Endothelial cell of umbilical vein (primary cell): ENCODE measurements at regions not wholly inside any gene's neighbourhood (a gene's known extent, or its start where the extent isn't known, plus 50 kb on each side); places are given as distances from the start of the nearest gene placed in this dataset.

ENCODE experiments used
- CTCF ChIP-seq, 2 donors: IDR thresholded peaks; 1 replicate in 1 of 2; 2 replicates in 1 of 2; pipeline ENCODE4 v1.5.1; 2011; ENCODE audit warnings: low read length in 2 of 2, mild to moderate bottlenecking in 2 of 2, moderate library complexity in 2 of 2, control low read depth in 1 of 2, inconsistent platforms in 1 of 2, low read depth in 1 of 2; ENCODE audit not compliant: insufficient read depth in 1 of 2; ENCODE audit errors: extremely low read depth in 1 of 2
- EZH2 ChIP-seq: IDR thresholded peaks from 2 replicates; pipeline ENCODE4 v1.6.1; 2012; ENCODE audit warnings: borderline replicate concordance, low read depth, mild to moderate bottlenecking, moderate library complexity, low read length, inconsistent platforms; ENCODE audit not compliant: severe bottlenecking
- FOS ChIP-seq: IDR thresholded peaks from 2 replicates; pipeline ENCODE4 v1.6.1; 2011; ENCODE audit warnings: mild to moderate bottlenecking, low read length, moderate library complexity, borderline replicate concordance; ENCODE audit not compliant: insufficient read depth
- MAX ChIP-seq: IDR thresholded peaks from 2 replicates; pipeline ENCODE4 v1.6.1; 2011; ENCODE audit not compliant: insufficient read depth, insufficient read length
- MYC ChIP-seq: IDR thresholded peaks from one replicate; pipeline ENCODE4 v1.6.1; 2011; ENCODE audit warnings: mild to moderate bottlenecking, low read depth, low read length
- POLR2A ChIP-seq: IDR thresholded peaks from 2 replicates; pipeline ENCODE4 v1.6.1; 2012; ENCODE audit warnings: low read depth, mild to moderate bottlenecking, control low read depth, low read length

GRCh38 chr1:4970532-4970931, 316.1 kb downstream of the AJAP1 start:
- TF ChIP-seq CTCF (IDR thresholded peaks at IDR 0.05; ENCODE audit: extremely low read depth in 1 of 2, insufficient read depth in 1 of 2, low read depth in 1 of 2, low read length in 2 of 2) (no peak), POLR2A (no peak), MAX (no peak), EZH2 (no peak), FOS (no peak), MYC (no peak)
